Muscle of arm (tissue), 1 donor: ENCODE measurements at regions not wholly inside any gene's neighbourhood (a gene's known extent, or its start where the extent isn't known, plus 50 kb on each side); places are given as distances from the start of the nearest gene placed in this dataset.

Source experiments
- DNase-seq: peaks from one replicate; pipeline ENCODE4 v3.0.0-alpha.2; 2013

GRCh38 chr2:24439971-24440340 is 51.1 kb upstream of the NCOA1 start:
- DNase-seq: no peak

- no peak for DNase-seq
Measured at GRCh38 chr2:24439280-24439970, 51.6 kb upstream of the NCOA1 start.

GRCh38 chr2:24438106-24438505 is 52.9 kb upstream of the NCOA1 start:
- no peak for DNase-seq

- DNase-seq: peak; percentile 91
Measured at GRCh38 chr2:24435391-24436316, 55.4 kb upstream of the NCOA1 start.

GRCh38 chr2:24434541-24434940 is 56.5 kb upstream of the NCOA1 start:
- DNase-seq: no peak

GRCh38 chr2:24432735-24433134 is 58.3 kb upstream of the NCOA1 start:
- no peak for DNase-seq

GRCh38 chr2:24432121-24432520 is 58.9 kb upstream of the NCOA1 start:
- no peak for DNase-seq

- no peak for DNase-seq
Measured at GRCh38 chr2:24429197-24430074, 61.6 kb upstream of the NCOA1 start.

- no peak for DNase-seq
Measured at GRCh38 chr2:24424387-24424786, 64.1 kb upstream of the ITSN2 start.

GRCh38 chr2:24423095-24423494 is 62.8 kb upstream of the ITSN2 start:
- DNase-seq: no peak

- peak; percentile 45 for DNase-seq
Measured at GRCh38 chr2:24421668-24422067, 61.3 kb upstream of the ITSN2 start.

- no peak for DNase-seq
Measured at GRCh38 chr2:24420373-24420772, 60.0 kb upstream of the ITSN2 start.

GRCh38 chr2:24418166-24418841 is 58.0 kb upstream of the ITSN2 start:
- DNase-seq: no peak

GRCh38 chr2:24412812-24413211 is 52.5 kb upstream of the ITSN2 start:
- no peak for DNase-seq

- no peak for DNase-seq
Measured at GRCh38 chr2:24411488-24412151, 51.3 kb upstream of the ITSN2 start.

GRCh38 chr2:24410976-24411375 is 50.6 kb upstream of the ITSN2 start:
- no peak for DNase-seq

GRCh38 chr2:24409700-24410556 is 49.6 kb upstream of the ITSN2 start:
- DNase-seq: peak; percentile 76
